Nephron progenitor cell (in vitro differentiated cells): ENCODE measurements at regions not wholly inside any gene's neighbourhood (a gene's known extent, or its start where the extent isn't known, plus 50 kb on each side); places are given as distances from the start of the nearest gene placed in this dataset.
A peak's percentile ranks its signal among the peaks of the same experiment; 100 is the strongest.

Experiments
- DNase-seq: peaks from one replicate; pipeline ENCODE4 v3.0.0; 2021
- H3K27ac Mint-ChIP-seq: 2 replicates; pipeline ENCODE4 v1.8.0; 2021; ENCODE audit warnings: mild to moderate bottlenecking, moderate library complexity, mixed read lengths
- H3K27me3 Mint-ChIP-seq: 2 replicates; pipeline ENCODE4 v1.8.0; 2021; ENCODE audit warnings: mild to moderate bottlenecking, low read depth, mixed read lengths; ENCODE audit not compliant: poor library complexity
- H3K36me3 Mint-ChIP-seq: 2 replicates; pipeline ENCODE4 v1.8.0; 2021; ENCODE audit warnings: low read depth, mixed read lengths
- H3K4me1 Mint-ChIP-seq: 2 replicates; pipeline ENCODE4 v1.8.0; 2021; ENCODE audit warnings: mixed read lengths
- H3K4me3 Mint-ChIP-seq: 2 replicates; pipeline ENCODE4 v1.8.0; 2021; ENCODE audit warnings: mild to moderate bottlenecking, moderate library complexity, mixed read lengths
- H3K9me3 Mint-ChIP-seq: 2 replicates; pipeline ENCODE4 v1.8.0; 2021; ENCODE audit warnings: mild to moderate bottlenecking, moderate library complexity, mixed read lengths
- TF ChIP-seq, protein P1 (sequence below): fragments of 200-600 bp; sonication (generic); IDR thresholded peaks from 2 replicates; pipeline ENCODE4 v1.5.0; 2021; ENCODE audit warnings: antibody characterized with exemption

DNA sequence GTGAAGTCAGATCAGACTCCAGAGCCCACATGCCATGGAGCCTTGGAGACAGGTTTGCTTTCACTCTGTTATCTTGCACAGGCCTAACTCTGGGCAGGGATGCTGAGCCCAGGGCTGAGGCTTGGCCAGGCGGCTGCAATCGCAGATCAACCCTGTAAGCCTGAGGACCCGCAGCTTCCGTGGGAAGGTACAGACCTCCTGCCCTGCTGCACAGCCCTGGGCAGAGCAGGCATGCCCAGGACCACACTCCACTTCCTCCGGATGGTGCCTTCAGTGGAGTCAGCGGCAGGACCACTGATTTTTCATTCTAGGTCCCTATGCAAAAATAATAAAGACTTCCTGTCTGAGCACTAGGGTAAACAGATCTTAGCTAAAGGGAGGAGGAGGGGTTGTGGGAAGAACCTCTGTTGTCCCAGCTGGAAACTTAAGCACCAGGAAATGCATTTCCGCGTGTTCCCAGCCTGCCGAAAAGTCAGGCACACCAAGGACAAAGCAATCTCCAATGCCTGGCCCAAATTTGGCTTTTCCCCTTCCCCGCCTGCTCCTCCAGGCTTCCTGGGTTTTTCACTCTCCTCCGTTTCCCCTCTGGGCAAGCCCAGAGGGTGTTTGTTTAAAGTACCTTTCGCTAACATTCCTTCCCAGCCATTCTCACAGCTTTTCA, 87.3 kb downstream of the KCTD15 start:
- Mint-ChIP-seq H3K4me3 (peak overlapping the region; percentile 40), H3K27me3 (peaks cover 3% of the 10 kb centered on the region), H3K9me3 (no peaks in the 10 kb centered on the region), H3K4me1 (peaks cover 34% of the 10 kb centered on the region), H3K27ac (peak overlapping the region; percentile 60), H3K36me3 (no peaks in the 10 kb centered on the region)
- TF ChIP-seq, protein P1, sequence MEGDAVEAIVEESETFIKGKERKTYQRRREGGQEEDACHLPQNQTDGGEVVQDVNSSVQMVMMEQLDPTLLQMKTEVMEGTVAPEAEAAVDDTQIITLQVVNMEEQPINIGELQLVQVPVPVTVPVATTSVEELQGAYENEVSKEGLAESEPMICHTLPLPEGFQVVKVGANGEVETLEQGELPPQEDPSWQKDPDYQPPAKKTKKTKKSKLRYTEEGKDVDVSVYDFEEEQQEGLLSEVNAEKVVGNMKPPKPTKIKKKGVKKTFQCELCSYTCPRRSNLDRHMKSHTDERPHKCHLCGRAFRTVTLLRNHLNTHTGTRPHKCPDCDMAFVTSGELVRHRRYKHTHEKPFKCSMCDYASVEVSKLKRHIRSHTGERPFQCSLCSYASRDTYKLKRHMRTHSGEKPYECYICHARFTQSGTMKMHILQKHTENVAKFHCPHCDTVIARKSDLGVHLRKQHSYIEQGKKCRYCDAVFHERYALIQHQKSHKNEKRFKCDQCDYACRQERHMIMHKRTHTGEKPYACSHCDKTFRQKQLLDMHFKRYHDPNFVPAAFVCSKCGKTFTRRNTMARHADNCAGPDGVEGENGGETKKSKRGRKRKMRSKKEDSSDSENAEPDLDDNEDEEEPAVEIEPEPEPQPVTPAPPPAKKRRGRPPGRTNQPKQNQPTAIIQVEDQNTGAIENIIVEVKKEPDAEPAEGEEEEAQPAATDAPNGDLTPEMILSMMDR, result no peak
- no peak for DNase-seq

DNA sequence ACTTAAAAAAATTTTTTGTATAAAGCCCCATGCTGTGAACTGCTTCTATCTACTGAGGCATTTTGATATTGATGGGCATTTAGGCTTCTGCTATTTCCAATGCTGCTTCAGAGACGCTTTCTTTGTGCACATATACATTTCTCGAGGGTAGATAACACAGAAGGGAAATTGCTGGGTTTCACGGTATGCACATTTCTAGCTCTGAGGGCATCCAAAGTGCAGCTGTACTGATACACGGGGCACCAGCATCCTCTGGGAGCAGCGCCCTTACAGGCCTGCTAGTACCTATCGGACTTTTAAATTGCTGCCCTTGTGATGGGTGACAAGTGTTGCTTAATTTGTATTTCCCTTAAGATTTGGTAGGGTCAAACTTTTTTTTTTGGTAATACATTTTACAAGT, 88.6 kb downstream of the KCTD15 start:
- Mint-ChIP-seq H3K4me3 (no peak overlapping the region), H3K27me3 (peaks cover 3% of the 10 kb centered on the region), H3K9me3 (no peaks in the 10 kb centered on the region), H3K4me1 (peaks cover 29% of the 10 kb centered on the region), H3K27ac (no peak overlapping the region), H3K36me3 (no peaks in the 10 kb centered on the region)
- no peak for DNase-seq
- TF ChIP-seq, protein P1, result no peak

DNA sequence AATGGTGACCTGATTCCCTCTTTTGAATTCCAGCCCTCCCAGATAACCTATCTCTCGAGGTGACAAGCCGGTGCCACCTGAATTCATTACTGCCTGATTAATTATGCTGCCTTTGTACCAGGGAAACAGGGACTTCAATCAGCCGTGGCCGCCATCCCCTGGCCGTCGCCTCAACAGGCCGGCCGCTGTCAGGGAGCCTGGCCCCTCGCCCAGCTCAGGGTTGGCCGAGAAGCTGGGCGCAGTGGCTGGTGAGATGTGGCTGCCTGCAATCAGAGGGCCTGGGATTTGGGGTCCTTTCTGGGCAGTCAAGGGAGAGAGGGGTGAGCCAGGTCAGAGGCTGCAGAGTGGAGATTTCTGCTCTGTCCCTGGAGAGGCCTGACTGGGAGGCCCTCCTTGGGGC, 91.2 kb downstream of the KCTD15 start:
- Mint-ChIP-seq H3K4me1 (peaks cover 20% of the 10 kb centered on the region), H3K36me3 (no peaks in the 10 kb centered on the region), H3K27ac (peak overlapping the region; percentile 32), H3K4me3 (no peak overlapping the region), H3K27me3 (peaks cover 3% of the 10 kb centered on the region), H3K9me3 (no peaks in the 10 kb centered on the region)
- TF ChIP-seq, protein P1, result no peak
- DNase-seq, result no peak

DNA sequence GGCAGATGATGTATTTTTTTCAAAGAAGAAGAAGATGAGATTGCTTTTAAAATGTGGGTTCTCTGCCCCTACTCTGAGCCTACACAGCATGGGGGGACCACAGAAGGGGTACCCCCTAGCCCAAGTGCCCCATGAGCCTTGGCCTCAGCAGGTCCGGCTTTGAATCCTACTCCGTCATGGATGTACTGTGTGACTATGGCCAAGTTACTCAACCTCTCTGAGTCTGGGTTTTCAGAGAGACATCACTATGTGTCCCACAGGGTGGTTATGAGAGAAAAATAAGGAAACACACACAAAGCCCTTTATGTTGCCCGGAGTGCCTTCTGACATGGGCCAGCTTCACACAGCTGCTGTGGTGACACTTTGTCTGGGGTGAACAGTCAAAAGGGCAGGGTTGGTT, 92.0 kb downstream of the KCTD15 start:
- H3K27me3 Mint-ChIP-seq, result peaks cover under 1% of the 10 kb centered on the region
- no peaks in the 10 kb centered on the region for H3K36me3 Mint-ChIP-seq
- DNase-seq, result no peak
- no peaks in the 10 kb centered on the region for H3K9me3 Mint-ChIP-seq
- no peak overlapping the region for H3K4me3 Mint-ChIP-seq
- no peak overlapping the region for H3K27ac Mint-ChIP-seq
- TF ChIP-seq, protein P1, result no peak
- H3K4me1 Mint-ChIP-seq, result peaks cover 15% of the 10 kb centered on the region

DNA sequence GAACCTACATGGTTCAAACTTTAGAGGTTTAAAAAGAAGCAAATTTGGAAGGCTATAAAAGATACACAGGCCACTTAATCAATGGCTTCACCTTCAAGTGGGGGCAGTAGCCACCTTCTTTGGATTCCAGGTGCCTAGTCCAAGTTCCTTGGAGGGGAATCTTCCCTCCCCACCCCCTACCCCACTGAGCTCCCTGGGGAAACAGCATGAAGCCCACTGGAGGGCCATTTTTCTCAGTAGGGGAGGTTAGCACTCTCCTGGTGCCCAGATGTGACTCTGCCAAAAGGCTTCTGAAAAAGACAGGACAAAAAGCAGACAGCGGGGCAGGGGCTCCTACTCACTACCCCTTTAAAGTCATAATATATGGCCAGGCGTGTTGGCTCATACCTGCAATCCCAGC, 93.9 kb downstream of the KCTD15 start:
- Mint-ChIP-seq H3K9me3 (no peaks in the 10 kb centered on the region), H3K4me1 (no peaks in the 10 kb centered on the region), H3K36me3 (no peaks in the 10 kb centered on the region), H3K27me3 (peaks cover 12% of the 10 kb centered on the region), H3K4me3 (no peak overlapping the region), H3K27ac (no peak overlapping the region)
- TF ChIP-seq, protein P1, result no peak
- DNase-seq, result no peak

DNA sequence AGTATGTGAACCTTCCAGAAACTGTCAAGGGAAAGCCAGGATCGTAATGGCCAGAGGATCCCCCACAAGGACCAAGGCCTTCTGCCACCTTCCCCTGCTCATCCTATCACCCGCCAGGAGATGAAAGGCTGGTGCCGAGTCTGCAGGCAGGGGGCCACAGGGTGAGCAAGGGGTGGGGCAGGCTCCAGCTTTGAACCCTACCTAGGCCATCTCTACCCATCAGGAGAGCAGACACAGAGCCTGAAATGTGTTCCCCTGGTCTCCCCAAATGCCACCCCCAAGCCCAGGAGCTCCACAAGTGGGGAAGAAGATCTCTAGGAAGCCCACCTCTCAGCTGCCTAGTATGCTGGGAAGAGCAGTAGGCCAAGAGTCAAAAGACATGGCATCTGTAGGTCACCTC, 95.1 kb downstream of the KCTD15 start:
- Mint-ChIP-seq H3K9me3 (no peaks in the 10 kb centered on the region), H3K27ac (no peak overlapping the region), H3K4me1 (no peaks in the 10 kb centered on the region), H3K27me3 (peaks cover 12% of the 10 kb centered on the region), H3K36me3 (no peaks in the 10 kb centered on the region), H3K4me3 (no peak overlapping the region)
- no peak for DNase-seq
- TF ChIP-seq, protein P1, result no peak
